ENCODE measurements at regions not wholly inside any gene's neighbourhood (a gene's known extent, or its start where the extent isn't known, plus 50 kb on each side); places are given as distances from the start of the nearest gene placed in this dataset.

DNA sequence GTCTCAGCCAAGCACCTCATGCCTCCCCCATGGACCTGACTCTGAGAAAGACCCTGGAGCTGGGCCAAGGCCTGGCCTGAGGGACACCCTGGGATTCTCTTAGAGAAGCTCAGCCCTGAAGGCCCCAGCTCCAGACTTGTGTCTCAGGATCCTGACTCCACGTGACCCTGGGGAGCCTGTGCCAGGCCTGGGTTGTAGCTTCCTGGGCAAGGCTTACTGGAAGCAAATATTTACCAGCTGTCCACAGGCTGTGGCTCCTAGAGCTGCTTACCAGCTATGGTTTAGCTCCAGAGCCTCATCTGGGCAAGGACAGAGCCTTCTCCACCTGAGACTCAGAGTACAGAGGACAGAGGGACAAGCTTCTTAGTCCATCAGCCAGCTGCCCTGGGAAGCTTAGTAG, 61.0 kb upstream of the CEACAM8 start:
- DNase-seq (ENCODE audit: low read depth, low spot score) (no peak), FAIRE-seq (no peak)
- Histone ChIP-seq H3K4me1 (ENCODE audit: control insufficient read depth, extremely low read depth, insufficient read depth, low read length) (no peaks in the 10 kb centered on the region), H3K79me2 (ENCODE audit: control insufficient read depth, insufficient read depth, low read length) (no peaks in the 10 kb centered on the region), H3K9me1 (replicated peaks; ENCODE audit: control insufficient read depth, extremely low read depth, insufficient read depth, low read length) (no peaks in the 10 kb centered on the region), H2AFZ (ENCODE audit: low read depth, low read length) (no peak overlapping the region), H3K4me2 (ENCODE audit: insufficient read depth, low read length) (no peak overlapping the region), H3K9ac (replicated peaks; ENCODE audit: extremely low read depth, insufficient read depth, low read length) (no peak overlapping the region), H3K4me3 (replicated peaks in 1 of 3; ENCODE audit: insufficient read depth in 1 of 3, low read depth in 1 of 3, low read length in 3 of 3) (no peak overlapping the region), H4K20me1 (replicated peaks; ENCODE audit: control insufficient read depth, extremely low read depth, insufficient read depth, low read length) (no peaks in the 10 kb centered on the region), H3K27ac (ENCODE audit: insufficient read depth, low read depth, low read length) (no peak overlapping the region), H3K27me3 (ENCODE audit: control insufficient read depth in 2 of 2, insufficient read depth in 2 of 2, low read length in 2 of 2) (no peaks in the 10 kb centered on the region), H3K9me3 (replicated peaks; ENCODE audit: control insufficient read depth, insufficient read depth, low read length) (no peaks in the 10 kb centered on the region), H3K36me3 (ENCODE audit: control insufficient read depth in 2 of 2, extremely low read depth in 1 of 2, insufficient read depth in 2 of 2, low read length in 2 of 2) (no peaks in the 10 kb centered on the region)
- dilution Hi-C loops (cut with MboI; ENCODE audit: extremely low pct_ligation_motif_present, low sequenced_read_pairs), result no loop called here
- POLR2A ChIA-PET, result no interaction called here
- TF ChIP-seq POLR2AphosphoS5 (IDR thresholded peaks at IDR 0.05; ENCODE audit: insufficient read depth, low read depth, low read length) (no peak), JUN (IDR thresholded peaks at IDR 0.05; ENCODE audit: borderline replicate concordance, insufficient read depth, insufficient read length, low read depth) (no peak), MYC (IDR thresholded peaks at IDR 0.05; ENCODE audit: low read depth, low read length) (no peak), POLR2A (IDR thresholded peaks at IDR 0.05; ENCODE audit: low read depth, low read length) (no peak), FOS (IDR thresholded peaks at IDR 0.05; ENCODE audit: borderline replicate concordance, insufficient read depth, low read length) (no peak), EZH2 (IDR thresholded peaks at IDR 0.05; ENCODE audit: borderline replicate concordance, low read depth, low read length, severe bottlenecking) (no peak), GATA2 (IDR thresholded peaks at IDR 0.05; ENCODE audit: insufficient read depth, insufficient read length, low read depth, low read length) (no peak)
- TF ChIP-seq, protein P1, sequence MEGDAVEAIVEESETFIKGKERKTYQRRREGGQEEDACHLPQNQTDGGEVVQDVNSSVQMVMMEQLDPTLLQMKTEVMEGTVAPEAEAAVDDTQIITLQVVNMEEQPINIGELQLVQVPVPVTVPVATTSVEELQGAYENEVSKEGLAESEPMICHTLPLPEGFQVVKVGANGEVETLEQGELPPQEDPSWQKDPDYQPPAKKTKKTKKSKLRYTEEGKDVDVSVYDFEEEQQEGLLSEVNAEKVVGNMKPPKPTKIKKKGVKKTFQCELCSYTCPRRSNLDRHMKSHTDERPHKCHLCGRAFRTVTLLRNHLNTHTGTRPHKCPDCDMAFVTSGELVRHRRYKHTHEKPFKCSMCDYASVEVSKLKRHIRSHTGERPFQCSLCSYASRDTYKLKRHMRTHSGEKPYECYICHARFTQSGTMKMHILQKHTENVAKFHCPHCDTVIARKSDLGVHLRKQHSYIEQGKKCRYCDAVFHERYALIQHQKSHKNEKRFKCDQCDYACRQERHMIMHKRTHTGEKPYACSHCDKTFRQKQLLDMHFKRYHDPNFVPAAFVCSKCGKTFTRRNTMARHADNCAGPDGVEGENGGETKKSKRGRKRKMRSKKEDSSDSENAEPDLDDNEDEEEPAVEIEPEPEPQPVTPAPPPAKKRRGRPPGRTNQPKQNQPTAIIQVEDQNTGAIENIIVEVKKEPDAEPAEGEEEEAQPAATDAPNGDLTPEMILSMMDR (IDR thresholded peaks at IDR 0.05; ENCODE audit: extremely low read depth in 1 of 2, insufficient read depth in 1 of 2, low read depth in 1 of 2, low read length in 2 of 2), result no peak
- TF ChIP-seq, protein P2, sequence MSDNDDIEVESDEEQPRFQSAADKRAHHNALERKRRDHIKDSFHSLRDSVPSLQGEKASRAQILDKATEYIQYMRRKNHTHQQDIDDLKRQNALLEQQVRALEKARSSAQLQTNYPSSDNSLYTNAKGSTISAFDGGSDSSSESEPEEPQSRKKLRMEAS (IDR thresholded peaks at IDR 0.05; ENCODE audit: insufficient read depth, insufficient read length), result no peak
- BruUV-seq (replicated peaks), result no TSS peak
- CTCF ChIA-PET, result no interaction called here
- intact Hi-C loops (cut with micrococcal nuclease), result no loop called here

All from endothelial cell of umbilical vein (primary cell).